GM12864 (cell line): ENCODE measurements at regions not wholly inside any gene's neighbourhood (a gene's known extent, or its start where the extent isn't known, plus 50 kb on each side); places are given as distances from the start of the nearest gene placed in this dataset.

Experiments used
- DNase-seq: peaks from one replicate; pipeline ENCODE4 v3.0.0-alpha.2; 2011; ENCODE audit warnings: low read depth
- H3K4me3 ChIP-seq: 2 replicates; pipeline ENCODE4 v1.5.1; 2011; ENCODE audit warnings: mild to moderate bottlenecking, low read depth, low read length, control low read depth
- TF ChIP-seq, protein P1 (sequence below): IDR thresholded peaks from 2 replicates; pipeline ENCODE4 v1.5.1; 2011; ENCODE audit warnings: low read depth, mild to moderate bottlenecking, moderate library complexity, low read length, control low read depth, inconsistent platforms; ENCODE audit errors: missing control alignments

DNA sequence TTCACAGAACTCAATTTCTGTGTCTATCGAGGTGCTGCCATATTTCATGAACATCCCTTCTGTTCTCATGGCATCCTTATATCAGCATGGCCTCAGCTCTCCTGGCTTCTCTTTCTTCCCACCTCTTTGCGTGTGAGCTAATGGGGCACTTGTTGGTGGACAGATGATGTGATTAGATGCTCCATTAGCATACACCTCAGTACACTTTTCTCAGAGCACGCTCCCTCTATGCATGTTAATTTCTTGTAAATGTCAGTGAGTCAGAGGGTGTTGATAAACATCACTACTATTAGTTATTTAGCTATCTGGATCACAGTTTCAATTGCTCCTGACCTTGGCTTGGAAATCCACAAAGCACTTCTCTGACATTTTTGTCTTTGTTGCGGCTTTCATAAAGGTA is 159.4 kb downstream of the CD8B2 start:
- DNase-seq, result no peak
- H3K4me3 ChIP-seq, result no peak overlapping the region
- TF ChIP-seq, protein P1, sequence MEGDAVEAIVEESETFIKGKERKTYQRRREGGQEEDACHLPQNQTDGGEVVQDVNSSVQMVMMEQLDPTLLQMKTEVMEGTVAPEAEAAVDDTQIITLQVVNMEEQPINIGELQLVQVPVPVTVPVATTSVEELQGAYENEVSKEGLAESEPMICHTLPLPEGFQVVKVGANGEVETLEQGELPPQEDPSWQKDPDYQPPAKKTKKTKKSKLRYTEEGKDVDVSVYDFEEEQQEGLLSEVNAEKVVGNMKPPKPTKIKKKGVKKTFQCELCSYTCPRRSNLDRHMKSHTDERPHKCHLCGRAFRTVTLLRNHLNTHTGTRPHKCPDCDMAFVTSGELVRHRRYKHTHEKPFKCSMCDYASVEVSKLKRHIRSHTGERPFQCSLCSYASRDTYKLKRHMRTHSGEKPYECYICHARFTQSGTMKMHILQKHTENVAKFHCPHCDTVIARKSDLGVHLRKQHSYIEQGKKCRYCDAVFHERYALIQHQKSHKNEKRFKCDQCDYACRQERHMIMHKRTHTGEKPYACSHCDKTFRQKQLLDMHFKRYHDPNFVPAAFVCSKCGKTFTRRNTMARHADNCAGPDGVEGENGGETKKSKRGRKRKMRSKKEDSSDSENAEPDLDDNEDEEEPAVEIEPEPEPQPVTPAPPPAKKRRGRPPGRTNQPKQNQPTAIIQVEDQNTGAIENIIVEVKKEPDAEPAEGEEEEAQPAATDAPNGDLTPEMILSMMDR, result no peak

DNA sequence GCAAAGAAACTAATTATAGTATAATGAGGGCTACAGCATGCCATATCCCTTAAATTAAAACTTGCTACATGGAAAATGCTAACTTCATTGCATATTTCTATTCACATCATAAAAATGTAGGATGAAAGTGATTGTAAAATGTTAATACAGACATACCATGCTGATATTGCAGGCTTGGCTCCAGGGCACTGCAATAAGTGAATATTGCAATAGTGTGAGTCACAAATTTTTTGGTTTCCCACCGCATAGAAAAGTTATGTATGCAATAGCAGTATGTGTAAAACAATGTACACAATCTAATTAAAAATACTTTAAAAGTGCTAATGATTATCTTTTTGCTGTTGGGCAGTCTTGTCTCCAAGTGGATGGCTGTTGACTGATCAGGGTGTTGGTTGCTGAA is 162.1 kb downstream of the CD8B2 start:
- DNase-seq, result no peak
- TF ChIP-seq, protein P1, result no peak
- no peak overlapping the region for H3K4me3 ChIP-seq

DNA sequence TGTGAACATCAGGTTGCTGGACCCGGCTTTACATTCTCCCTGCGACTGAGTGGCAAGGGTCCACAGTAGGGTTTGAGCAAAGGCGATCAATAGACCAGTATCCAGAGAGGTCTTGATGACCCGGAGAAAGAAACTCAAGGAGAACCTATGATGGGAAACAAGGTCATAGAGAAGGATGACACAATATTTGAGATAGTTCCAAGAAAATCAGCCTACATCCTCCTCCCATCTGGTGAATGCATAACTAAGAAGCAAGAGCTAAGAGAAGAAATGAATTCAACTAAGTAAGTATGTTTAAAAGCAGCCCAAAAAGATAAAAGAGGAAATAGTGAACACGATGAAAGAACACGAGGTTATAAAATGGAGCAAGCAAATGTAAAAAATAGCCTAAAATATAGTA is 166.3 kb downstream of the CD8B2 start:
- TF ChIP-seq, protein P1, result no peak
- no peak for DNase-seq
- no peak overlapping the region for H3K4me3 ChIP-seq

DNA sequence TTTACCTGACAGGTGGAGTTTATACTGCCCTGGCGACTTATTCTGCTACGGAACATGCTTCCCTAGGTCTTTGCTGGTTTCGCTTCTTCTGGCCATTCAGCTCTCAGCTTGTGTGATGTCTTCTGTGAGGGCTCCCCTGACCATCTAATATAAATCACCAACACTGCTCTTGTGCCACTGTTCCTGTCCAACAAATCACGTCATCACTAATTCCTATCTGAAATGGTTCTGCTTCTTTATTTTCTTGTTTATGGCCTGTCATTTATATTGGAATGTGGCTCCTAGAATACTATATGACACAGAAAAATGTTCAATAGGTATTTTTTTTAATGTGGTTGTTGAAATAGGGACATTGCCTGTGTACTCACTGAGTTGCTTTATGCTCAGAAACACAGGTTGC is 171.5 kb downstream of the CD8B2 start:
- H3K4me3 ChIP-seq, result no peak overlapping the region
- TF ChIP-seq, protein P1, result no peak
- no peak for DNase-seq

DNA sequence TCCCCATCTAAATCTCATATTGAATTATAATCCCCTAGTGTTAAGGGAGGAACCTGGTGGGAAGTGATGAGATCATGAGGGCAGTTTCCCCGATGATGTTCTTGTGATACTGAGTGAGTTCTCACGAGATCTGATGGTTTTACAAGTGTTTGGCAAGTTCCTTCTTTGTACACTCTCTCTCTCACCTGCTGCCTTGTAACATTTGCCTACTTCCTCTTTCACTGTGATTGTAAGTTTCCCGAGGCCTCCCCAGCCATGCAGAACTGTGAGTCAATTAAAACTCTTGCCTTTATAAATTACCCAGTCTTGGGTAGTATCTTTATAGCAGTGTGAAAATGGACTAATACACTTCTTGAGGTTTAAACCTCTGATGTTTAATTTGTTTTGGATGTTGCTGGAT is 177.5 kb downstream of the CD8B2 start:
- H3K4me3 ChIP-seq, result no peak overlapping the region
- no peak for DNase-seq
- TF ChIP-seq, protein P1, result no peak

DNA sequence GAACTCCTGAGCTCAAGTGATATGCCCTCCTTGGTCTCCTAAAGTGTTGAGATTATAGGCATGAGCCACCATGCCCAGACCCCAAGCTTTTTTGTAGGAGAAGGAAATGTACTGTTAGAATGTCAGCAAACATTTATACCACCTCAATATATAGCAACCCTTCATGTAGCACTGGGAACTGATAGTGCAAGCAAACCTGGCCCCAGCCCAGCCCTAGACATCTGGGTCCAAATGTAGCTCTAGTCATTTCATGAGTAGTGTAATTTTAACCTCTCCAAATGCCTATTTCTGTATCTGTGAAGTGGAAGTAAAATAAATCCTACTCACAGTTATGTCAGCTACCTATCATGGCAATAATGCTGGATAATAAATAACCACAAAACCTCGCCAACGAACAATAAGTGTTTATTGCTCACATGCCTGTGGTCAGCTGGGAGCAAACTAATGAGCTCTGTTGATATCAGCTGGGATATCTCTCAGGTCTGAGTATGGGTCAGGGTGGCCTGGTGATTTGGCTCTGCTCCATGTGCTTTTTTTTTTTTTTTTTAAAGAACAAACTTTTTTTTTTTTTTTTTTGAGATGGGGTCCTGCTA is 180.4 kb downstream of the CD8B2 start:
- no peak overlapping the region for H3K4me3 ChIP-seq
- TF ChIP-seq, protein P1, result no peak
- DNase-seq, result no peak

DNA sequence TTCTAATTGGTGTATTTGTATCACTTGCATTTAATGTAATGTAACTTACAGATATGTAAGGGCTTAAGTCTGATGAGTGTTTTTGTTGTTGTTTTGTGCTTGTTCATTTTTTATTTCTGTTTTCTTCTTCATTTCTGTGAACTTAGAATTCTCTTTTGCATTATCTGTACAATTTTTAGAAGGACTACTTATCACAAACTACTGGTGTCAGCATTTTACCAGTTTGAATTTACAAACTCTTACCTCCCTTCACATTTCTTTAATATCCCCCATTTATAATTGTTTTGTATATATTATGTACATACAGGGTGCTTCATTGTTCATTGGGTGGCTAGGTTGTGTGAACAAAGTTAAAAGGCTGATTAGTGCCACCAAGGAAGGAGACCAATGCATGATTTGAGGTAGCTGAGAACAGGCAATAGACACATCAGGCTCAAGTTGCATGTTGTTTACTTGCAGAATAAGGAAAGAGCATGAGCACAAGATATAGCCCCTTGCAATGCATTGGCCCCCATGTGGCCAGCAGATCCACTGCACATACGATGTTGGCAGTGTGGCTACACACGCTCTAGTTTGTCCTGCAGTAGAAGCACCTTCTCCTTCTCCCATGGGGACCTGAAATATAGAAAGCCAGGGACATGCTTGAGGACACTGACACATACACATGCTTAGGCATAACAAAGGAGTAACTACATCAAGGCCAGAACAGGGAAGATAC is 198.2 kb downstream of the CD8B2 start:
- DNase-seq, result no peak
- H3K4me3 ChIP-seq, result no peak overlapping the region
- TF ChIP-seq, protein P1, result no peak
